Fibroblast of peridontal ligament (primary cell): ENCODE measurements at regions not wholly inside any gene's neighbourhood (a gene's known extent, or its start where the extent isn't known, plus 50 kb on each side); places are given as distances from the start of the nearest gene placed in this dataset.
A peak's percentile ranks its signal among the peaks of the same experiment; 100 is the strongest.

ENCODE experiments used
- DNase-seq: peaks from one replicate; pipeline ENCODE4 v3.0.0-alpha.2; 2010; ENCODE audit errors: extremely low read depth

- peak; percentile 1 for DNase-seq
Observed at GRCh38 chr3:102529452-102529851, 94.6 kb downstream of the ZPLD1 start.

GRCh38 chr3:102530415-102531181, 95.8 kb downstream of the ZPLD1 start:
- DNase-seq = peak; percentile 5

- DNase-seq = no peak
Observed at GRCh38 chr3:102531686-102532085, 96.9 kb downstream of the ZPLD1 start.

DNA sequence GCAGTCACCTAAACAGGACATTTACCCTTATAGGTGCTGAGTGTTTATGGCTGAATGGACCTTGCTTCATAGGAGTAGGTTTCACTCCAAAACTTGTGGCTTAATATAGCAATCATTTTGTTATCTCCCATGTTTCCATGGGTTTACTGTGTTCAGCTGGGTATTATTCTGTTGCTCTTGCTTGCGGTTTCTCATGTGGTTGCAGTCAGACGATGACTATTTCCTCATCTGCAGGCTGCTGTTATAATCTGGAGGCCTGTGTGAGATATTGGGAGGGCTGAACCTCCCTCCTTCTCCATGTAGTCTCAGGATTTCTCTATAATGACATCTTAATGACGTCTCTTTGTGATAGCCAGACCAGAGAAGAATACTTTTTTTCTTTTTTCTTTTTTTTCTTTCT, 98.1 kb downstream of the ZPLD1 start:
- peak; percentile 1 for DNase-seq

DNA sequence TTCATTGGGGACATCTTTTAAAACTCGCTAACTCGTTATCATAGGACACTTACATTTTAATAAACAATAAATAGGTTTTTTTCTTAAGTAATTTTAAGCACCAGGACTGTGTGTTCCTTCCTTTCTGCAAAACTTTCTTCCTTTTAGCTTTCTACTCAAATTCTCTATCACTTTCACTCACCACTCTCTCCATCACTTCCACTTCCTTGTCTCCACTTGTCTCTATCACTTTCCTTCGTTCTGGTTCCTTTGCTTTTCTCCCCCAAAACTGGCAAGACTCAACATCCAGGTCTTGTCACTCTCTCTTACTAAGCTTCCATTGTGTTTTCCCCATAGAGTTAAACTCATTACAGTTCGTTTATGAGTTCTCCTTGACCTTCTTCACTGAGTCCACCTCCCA, 99.0 kb downstream of the ZPLD1 start:
- no peak for DNase-seq

- DNase-seq = peak; percentile 54
Observed at GRCh38 chr3:102536456-102536855, 101.6 kb downstream of the ZPLD1 start.

- no peak for DNase-seq
Observed at GRCh38 chr3:102537123-102537522, 102.3 kb downstream of the ZPLD1 start.

DNA sequence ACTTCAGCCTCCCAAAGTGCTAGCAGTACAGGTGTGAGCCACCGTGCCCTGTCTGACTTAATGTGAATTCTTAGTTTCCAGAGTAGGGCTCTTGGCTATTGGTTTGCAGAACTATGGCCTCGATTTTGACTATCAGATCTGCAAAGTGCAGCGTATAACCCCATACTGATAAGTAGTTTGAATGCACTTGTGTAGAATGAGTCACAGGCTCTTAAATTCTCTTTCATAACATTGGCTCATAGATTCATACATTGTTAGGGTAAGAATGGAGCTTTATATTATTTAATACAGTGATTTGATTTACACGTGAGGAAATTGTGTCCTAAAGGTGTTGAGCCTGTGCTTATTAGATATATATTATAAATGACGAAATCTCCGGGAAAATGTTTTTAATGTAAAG, 109.9 kb downstream of the ZPLD1 start:
- DNase-seq = no peak

DNA sequence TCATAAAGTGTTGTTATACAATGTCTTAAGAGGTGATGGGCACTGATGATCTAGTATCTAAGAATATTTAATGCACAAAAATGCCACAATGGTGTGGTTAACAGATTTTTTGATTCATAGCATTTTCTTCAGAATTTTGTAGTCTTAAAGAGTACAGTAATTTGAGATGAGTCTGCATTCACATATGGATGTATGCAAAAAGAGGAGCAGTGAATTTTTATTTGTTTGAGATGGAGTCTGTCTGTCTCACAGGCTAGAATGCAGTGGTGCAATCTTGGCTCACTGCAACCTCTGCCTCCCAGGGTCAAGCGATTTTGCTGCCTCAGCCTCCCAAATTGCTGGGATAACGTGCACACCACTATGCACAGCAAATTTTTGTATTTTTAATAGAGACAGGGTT, 110.5 kb downstream of the ZPLD1 start:
- no peak for DNase-seq

GRCh38 chr3:102553876-102554275, 119.1 kb downstream of the ZPLD1 start:
- DNase-seq = no peak

DNA sequence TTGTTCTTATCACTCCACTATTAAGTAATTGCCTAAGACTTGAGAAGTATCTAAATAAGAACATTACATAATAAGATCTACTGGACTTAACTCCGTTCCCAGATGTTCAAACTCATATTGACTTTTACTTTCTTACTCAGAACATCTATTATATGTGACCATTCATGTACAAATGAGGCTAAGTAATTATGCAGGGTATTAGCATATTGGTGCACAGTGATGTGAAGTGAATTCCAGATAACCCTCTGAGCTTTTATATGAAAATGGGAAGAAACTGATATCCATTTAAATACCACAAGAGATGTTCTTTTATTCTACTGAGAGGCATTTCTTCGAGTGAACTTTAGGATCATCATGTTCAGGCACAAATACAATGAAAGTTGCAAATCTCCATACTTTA, 135.7 kb downstream of the ZPLD1 start:
- no peak for DNase-seq

GRCh38 chr3:102571006-102571405, 136.2 kb downstream of the ZPLD1 start:
- no peak for DNase-seq

DNA sequence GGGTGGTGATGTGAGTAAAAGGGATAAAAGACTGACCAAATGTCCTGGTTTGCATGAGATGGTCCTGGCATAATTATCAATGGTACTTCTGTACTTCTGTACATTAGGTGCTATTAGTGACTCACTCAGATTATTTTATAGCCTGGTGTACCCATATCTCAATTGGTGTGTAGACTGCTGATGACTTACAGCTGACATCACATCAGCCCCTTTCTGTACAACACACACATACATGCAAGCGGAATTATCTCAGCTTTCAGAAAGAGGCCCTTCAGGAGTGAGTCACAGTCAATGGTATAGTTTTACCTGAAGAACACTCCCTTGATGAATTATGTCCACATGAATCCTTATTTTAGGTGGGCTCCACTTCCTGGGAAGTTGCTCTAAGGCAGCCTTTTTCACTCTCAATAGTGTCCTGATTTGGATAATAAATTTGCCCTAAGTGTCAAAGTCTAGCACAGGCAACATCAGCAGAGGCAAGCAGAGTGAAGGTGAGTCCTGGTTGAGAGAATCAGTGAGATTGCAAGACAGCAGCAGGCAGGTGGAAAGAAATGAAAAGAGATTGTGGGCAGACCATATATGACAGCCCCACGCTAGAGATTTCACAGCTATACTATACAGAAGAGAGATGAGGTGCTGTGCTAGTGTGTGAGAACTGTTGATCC, 137.0 kb downstream of the ZPLD1 start:
- DNase-seq = no peak

GRCh38 chr3:102573483-102574028, 138.7 kb downstream of the ZPLD1 start:
- DNase-seq = no peak

DNA sequence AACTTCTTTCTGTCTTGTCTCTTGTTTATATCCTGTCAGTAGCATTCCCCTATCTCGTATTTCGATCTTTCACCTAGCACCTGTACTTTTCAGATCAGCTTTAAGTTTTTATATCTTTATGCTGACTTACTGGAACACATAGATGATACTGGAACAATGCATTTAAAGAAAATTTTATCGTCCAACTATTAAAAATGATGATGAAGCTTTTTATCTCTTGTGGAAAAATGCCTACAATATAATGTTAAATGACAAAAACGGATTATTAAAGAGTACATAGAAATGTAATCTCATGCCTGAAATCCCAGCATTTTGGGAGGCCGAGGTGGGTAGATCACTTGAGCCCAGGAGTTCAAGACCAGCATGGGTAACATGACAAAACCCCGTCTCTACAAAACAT, 139.5 kb downstream of the ZPLD1 start:
- DNase-seq = no peak

GRCh38 chr3:102576651-102577050, 141.8 kb downstream of the ZPLD1 start:
- DNase-seq = no peak

GRCh38 chr3:102577082-102577789, 142.4 kb downstream of the ZPLD1 start:
- DNase-seq = no peak

GRCh38 chr3:102580760-102581159, 145.9 kb downstream of the ZPLD1 start:
- DNase-seq = no peak

- DNase-seq = no peak
Observed at GRCh38 chr3:102586485-102586884, 151.7 kb downstream of the ZPLD1 start.

GRCh38 chr3:102593812-102594602, 159.2 kb downstream of the ZPLD1 start:
- no peak for DNase-seq

DNA sequence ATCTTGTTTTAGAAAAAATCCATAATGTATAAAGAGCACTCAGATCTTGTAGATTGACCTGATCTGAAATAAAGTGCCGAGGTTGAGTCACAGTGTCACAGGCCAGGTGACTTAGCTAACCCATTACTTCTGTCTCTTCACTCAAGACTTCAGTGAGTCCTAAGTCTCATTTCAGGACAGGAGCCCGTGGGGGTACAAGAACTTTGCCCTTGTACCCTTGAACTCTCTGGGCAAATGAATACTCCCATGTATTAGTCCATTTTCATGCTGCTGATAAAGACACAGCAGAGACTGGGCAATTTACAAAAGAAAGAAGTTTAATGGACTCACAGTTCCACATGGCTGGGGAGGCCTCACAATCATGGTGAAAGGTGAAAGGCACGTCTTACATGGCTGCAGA, 160.2 kb downstream of the ZPLD1 start:
- DNase-seq = no peak
